Left lobe of liver (tissue), 2 donors: ENCODE measurements at regions not wholly inside any gene's neighbourhood (a gene's known extent, or its start where the extent isn't known, plus 50 kb on each side); places are given as distances from the start of the nearest gene placed in this dataset.

ENCODE experiments used
- ATAC-seq: fragments of 200-7000 bp; cut with Tn5 transposase; one replicate; pipeline ENCODE4 v1.9.1; 2020; ENCODE audit warnings: mild to moderate bottlenecking, moderate library complexity
- DNase-seq: peaks from one replicate; pipeline ENCODE4 v3.0.0-alpha.2; 2020; ENCODE audit warnings: low spot score
- donor health status: DM: no; HTN: no; CAD: no; lungs with moderate emphysema.
- donor health status: DM: no; HTN: yes; CAD: no.

DNA sequence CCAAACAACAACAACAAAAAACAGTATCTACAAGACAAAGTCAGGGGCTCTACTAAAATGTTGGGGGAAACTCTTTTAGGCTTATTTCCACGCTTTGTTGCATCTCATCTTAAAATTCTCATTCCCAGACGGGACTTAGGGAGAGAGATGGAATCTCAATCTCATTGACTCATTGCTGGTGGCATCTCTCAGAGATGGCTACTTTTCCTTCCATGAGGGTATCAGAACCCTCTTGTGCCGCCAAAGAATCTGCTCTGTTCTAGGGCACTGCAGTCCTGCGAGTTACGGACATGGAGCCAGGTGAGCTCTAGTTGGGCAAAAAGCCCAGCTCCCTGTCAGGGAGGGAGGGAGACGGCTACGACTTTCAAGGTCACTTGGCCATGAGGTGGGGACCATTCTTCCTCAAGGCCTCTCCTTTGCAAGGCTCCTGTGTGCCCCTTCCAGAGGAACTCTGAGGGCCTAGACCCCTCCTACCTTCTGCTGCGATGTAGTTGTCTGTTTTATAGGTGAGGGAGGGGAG is 68.0 kb downstream of the MYCN start:
- ATAC-seq (no peak), DNase-seq (no peak)

- DNase-seq (no peak), ATAC-seq (no peak)
These were observed 67.0 kb downstream of the MYCN start for GRCh38 chr2:16007167-16007934.

- ATAC-seq = no peak
- DNase-seq = no peak
These were observed 66.3 kb downstream of the MYCN start for GRCh38 chr2:16006537-16007166.

GRCh38 chr2:16005816-16006536 is 65.6 kb downstream of the MYCN start:
- DNase-seq = no peak

GRCh38 chr2:16005389-16005788 is 65.0 kb downstream of the MYCN start:
- no peak for DNase-seq
- ATAC-seq = no peak

More at GRCh38 chr2:16005816-16006536, 65.6 kb downstream of the MYCN start:
- ATAC-seq = peak; percentile 53

GRCh38 chr2:16003809-16004208 is 63.5 kb downstream of the MYCN start:
- ATAC-seq (no peak), DNase-seq (no peak)

- ATAC-seq (no peak), DNase-seq (no peak)
These were observed 62.8 kb downstream of the MYCN start for GRCh38 chr2:16003152-16003551.

GRCh38 chr2:16002575-16002974 is 62.2 kb downstream of the MYCN start:
- no peak for DNase-seq
- no peak for ATAC-seq

DNA sequence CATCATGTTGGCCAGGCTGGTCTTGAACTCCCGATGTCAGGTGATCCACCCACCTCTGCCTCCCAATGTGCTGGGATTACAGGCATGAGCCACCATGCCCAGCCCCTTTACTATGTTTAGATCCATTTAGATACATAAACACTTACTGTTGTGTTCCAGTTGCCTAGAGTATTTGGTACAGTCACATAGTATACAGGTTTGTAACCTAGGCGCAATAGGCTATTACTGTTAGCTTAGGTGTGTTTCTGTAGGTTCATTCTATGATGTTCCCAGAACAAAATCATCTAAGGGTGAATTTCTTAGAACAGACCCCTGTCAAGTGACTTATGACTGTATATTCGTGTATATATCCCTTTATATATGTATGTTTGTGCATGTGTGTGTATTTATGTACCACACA is 61.8 kb downstream of the MYCN start:
- DNase-seq = no peak

DNA sequence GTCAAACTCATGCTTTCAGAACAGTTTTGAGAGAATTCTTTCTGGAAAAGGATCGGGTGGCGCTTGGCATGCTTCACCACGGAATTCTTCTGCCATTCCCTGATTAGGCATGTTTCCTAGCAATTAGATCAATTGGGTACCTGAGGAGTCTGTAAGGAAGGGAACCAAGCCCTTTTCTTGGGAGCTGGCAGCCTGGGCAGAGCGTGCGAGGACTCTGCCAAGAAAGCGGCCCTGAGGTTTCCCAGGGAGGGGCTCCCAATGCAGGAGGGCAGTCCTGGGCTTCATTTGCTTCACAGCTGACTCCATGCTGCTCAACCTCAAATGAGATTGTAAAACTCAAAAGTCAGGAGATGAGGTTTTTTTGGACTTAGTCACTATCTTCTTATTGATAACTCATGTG is 60.3 kb downstream of the MYCN start:
- DNase-seq (no peak), ATAC-seq (no peak)

More for the DNA sequence above, 61.8 kb downstream of the MYCN start:
- no peak for ATAC-seq

DNA sequence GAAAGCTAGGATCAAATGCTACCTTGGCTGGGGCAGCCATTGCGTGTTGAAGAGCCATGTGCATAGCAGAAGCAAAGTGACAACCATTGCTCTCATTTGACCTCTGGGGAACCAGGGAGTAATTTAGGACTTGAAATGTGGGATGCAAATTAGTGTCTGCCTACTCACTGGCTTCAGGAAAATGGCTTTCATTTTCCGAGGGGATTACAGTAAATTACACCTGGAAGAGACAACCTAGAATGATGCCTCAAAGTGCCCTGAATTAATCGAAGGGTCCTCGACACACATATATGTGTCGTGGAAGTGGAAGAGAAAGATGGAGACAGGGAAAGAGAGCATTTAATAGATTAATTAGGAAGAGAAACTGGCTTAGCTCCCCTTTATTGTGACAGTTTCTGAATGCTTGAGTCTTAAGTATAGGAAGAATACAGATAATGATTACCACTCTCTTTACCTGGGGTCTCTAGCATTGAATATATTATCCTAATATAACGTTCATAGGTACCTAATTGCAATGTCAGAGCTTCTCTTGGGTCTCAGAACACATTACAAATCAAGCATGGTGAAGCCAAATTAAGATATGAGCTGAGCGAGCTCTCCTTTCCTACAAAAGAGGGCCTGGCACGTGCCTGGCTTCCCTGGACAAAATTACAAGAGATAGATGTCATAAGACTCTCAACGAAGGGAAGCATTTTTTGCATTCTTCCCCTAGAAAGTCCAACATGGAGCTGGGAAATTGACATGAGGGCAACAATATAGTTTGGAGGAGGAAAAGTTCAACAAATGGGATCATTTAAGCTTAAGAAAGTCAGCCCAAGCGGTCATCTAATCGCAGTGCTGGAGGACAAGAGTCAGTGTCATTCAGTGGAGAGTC is 59.5 kb downstream of the MYCN start:
- DNase-seq (no peak), ATAC-seq (no peak)

DNA sequence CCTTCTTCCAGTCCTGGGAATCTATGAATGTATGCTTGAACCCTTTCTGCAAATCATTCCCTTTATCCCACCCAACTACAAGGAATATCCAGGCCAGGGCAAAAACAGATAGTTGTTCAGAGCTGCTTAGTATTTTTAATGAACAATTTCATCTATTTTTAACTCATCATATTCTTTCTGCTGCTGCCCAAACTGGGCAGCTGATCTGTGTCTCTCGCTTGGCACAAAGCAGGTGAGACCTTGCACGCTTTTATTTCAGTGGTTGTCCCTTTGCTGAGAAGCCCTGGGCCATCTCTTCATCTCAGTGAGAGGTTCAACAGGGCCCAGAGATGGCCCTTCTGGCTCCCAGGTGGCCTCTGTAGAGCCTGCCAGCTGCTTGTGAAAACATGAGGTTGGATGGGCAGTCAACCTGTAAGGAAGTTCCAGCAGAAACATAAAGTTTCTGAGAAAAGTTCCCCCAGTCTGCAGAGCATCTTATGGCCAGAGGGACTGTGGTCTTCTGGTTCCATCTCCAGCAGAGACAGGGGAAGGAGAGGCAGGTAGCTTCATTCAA is 57.5 kb downstream of the MYCN start:
- no peak for ATAC-seq
- DNase-seq = no peak

- no peak for DNase-seq
- no peak for ATAC-seq
These were observed 56.4 kb downstream of the MYCN start for GRCh38 chr2:15996536-15997423.
